ENCODE measurements at regions not wholly inside any gene's neighbourhood (a gene's known extent, or its start where the extent isn't known, plus 50 kb on each side); places are given as distances from the start of the nearest gene placed in this dataset.

DNA sequence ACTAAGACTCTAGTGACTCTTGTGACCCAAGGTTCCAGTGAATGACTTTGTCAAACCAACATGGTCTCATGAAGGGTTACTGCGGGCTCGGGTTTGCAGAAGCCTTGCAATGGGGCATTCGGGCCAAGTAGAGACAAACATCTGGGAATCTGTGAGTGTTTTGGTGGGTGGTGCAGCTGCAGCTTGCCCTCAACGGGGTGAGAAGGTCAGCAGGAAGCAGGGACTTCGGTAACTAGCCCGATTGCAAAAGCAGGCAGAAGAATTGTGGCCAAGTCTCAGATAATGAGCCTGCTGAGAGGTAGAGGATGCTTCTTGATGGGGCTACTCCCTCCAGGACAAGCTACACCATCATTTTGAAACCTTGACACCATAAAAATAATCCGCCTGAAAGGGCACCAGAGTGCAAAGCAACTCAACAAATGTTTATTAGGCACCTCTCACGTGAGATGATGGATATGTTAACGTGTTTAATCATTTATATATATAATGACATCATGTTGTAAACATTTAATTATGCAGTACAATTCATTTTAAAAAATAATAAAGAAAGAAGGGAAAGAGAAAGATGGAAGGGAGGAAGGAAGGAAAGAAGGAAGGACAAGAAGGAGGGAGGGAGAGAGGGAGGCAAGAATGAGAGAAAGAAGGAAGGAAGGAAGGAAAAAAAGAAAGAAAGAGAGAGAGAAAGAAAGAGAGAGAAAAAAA lies 263.9 kb upstream of the IGF1R start:
- BruUV-seq (replicated peaks) = no TSS peak
- POLR2A ChIA-PET = no interaction called here
- no peak for DNase-seq (ENCODE audit: unreplicated experiment)
- no peak overlapping the region for H3K27ac Mint-ChIP-seq (ENCODE audit: low read depth, unreplicated experiment)
- H3K36me3 Mint-ChIP-seq (ENCODE audit: insufficient read depth, unreplicated experiment) = no peaks in the 10 kb centered on the region
- intact Hi-C loops (cut with micrococcal nuclease) = no loop called here
- no peaks in the 10 kb centered on the region for H3K9me3 Mint-ChIP-seq (ENCODE audit: unreplicated experiment)
- H3K4me3 Mint-ChIP-seq (ENCODE audit: unreplicated experiment) = no peak overlapping the region
- TF ChIP-seq, protein P1, sequence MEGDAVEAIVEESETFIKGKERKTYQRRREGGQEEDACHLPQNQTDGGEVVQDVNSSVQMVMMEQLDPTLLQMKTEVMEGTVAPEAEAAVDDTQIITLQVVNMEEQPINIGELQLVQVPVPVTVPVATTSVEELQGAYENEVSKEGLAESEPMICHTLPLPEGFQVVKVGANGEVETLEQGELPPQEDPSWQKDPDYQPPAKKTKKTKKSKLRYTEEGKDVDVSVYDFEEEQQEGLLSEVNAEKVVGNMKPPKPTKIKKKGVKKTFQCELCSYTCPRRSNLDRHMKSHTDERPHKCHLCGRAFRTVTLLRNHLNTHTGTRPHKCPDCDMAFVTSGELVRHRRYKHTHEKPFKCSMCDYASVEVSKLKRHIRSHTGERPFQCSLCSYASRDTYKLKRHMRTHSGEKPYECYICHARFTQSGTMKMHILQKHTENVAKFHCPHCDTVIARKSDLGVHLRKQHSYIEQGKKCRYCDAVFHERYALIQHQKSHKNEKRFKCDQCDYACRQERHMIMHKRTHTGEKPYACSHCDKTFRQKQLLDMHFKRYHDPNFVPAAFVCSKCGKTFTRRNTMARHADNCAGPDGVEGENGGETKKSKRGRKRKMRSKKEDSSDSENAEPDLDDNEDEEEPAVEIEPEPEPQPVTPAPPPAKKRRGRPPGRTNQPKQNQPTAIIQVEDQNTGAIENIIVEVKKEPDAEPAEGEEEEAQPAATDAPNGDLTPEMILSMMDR (IDR thresholded peaks at IDR 0.05; ENCODE audit: unreplicated experiment) = no peak
- no peaks in the 10 kb centered on the region for H3K4me1 Mint-ChIP-seq (ENCODE audit: insufficient read depth, unreplicated experiment)
- peaks cover 12% of the 10 kb centered on the region for H3K27me3 Mint-ChIP-seq (ENCODE audit: insufficient read depth, unreplicated experiment)
- CTCF ChIA-PET = interaction anchor here (0.6 to 1.0 kb wide), 3 partner anchors 12 to 627 kb away, joined by 3 read pairs; no protein-coding TSS in a partner anchor

DNA sequence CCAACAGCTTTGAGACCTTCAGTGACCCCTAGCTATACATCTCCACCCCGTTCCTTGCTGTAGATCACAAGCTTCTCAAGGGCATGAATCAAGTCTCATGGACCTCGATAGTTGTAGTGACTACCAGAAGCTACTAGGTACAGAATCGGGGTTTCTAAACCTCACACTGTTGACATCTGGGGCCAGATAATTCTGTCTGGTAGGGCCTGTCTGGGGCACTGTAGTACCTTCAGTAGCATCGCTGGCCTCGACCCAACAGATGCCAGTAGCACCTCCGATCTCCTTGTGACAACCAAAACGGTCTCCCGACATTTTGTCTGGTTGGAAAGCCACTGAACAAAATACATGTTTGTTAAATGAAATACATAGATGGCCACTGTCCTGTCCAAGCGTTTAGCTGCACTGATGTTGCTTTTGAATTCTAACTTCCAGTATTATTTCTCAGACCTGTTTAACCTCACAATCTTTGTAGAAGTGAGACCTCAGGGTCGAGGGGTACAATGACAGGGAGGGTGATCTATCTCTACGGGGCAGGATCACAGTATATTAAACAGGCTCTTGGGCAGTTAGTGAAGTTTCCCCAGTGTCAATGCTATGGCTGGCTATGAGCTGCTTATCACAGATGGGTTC lies 262.5 kb upstream of the IGF1R start:
- CTCF ChIA-PET = interaction anchor here (0.8 kb wide), 1 partner anchor 34 kb away, joined by 4 read pairs; no protein-coding TSS in a partner anchor
- peaks cover 12% of the 10 kb centered on the region for H3K27me3 Mint-ChIP-seq (ENCODE audit: insufficient read depth, unreplicated experiment)
- DNase-seq (ENCODE audit: unreplicated experiment) = no peak
- H3K4me1 Mint-ChIP-seq (ENCODE audit: insufficient read depth, unreplicated experiment) = no peaks in the 10 kb centered on the region
- no peak overlapping the region for H3K27ac Mint-ChIP-seq (ENCODE audit: low read depth, unreplicated experiment)
- TF ChIP-seq, protein P1 (IDR thresholded peaks at IDR 0.05; ENCODE audit: unreplicated experiment) = no peak
- H3K4me3 Mint-ChIP-seq (ENCODE audit: unreplicated experiment) = no peak overlapping the region
- POLR2A ChIA-PET = no interaction called here
- no peaks in the 10 kb centered on the region for H3K9me3 Mint-ChIP-seq (ENCODE audit: unreplicated experiment)
- intact Hi-C loops (cut with micrococcal nuclease) = no loop called here
- no peaks in the 10 kb centered on the region for H3K36me3 Mint-ChIP-seq (ENCODE audit: insufficient read depth, unreplicated experiment)
- no TSS peak for BruUV-seq (replicated peaks)

DNA sequence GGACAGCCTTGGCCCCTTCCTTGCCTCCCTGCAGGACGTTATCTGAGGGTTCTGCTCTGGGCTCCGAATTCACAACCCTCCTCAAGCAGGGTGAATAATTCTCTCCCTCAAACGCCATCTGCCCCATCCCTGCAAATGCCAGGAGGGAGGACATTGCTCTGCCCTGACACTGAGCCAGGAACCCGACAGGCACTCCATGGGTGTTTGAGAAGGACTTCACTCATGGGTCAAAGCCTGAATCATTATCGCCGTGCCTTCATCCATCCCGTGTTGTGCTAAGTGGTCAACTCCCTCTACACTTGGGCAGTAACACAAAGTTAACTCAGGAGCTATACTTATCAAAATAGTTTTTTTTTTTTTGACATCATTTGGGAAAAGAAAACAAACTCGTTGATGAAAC lies 261.8 kb upstream of the IGF1R start:
- DNase-seq (ENCODE audit: unreplicated experiment) = no peak
- POLR2A ChIA-PET = interaction anchor here (0.6 kb wide), 1 partner anchor 1532 kb away, joined by 3 read pairs; no protein-coding TSS in a partner anchor
- Mint-ChIP-seq H3K9me3 (ENCODE audit: unreplicated experiment) (no peaks in the 10 kb centered on the region), H3K4me3 (ENCODE audit: unreplicated experiment) (no peak overlapping the region), H3K27ac (ENCODE audit: low read depth, unreplicated experiment) (no peak overlapping the region), H3K27me3 (ENCODE audit: insufficient read depth, unreplicated experiment) (peaks cover 12% of the 10 kb centered on the region), H3K4me1 (ENCODE audit: insufficient read depth, unreplicated experiment) (no peaks in the 10 kb centered on the region), H3K36me3 (ENCODE audit: insufficient read depth, unreplicated experiment) (no peaks in the 10 kb centered on the region)
- CTCF ChIA-PET = interaction anchor here (0.8 kb wide), 1 partner anchor 34 kb away, joined by 4 read pairs; no protein-coding TSS in a partner anchor
- TF ChIP-seq, protein P1 (IDR thresholded peaks at IDR 0.05; ENCODE audit: unreplicated experiment) = no peak
- BruUV-seq (replicated peaks) = no TSS peak
- intact Hi-C loops (cut with micrococcal nuclease) = no loop called here

DNA sequence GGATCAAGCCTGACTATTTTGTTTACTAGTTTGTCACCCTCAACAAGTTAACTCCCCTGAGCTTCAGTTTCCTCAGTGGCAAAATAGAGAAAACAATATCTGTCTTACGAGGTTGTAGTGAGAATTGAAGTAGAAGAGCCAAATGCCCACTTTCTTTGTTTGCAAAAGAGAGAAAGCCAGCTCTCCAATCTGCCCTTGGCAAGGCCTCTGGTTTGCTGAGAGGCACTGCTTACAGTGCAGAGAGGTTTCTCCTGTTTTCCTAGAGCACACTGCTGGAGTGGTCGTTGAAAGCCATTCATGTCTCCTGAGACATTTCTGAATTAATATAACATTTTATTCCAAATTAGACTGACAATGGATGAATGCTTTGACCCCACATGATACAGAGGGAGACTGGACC lies 260.5 kb upstream of the IGF1R start:
- no TSS peak for BruUV-seq (replicated peaks)
- TF ChIP-seq, protein P1 (IDR thresholded peaks at IDR 0.05; ENCODE audit: unreplicated experiment) = no peak
- intact Hi-C loops (cut with micrococcal nuclease) = no loop called here
- no peak overlapping the region for H3K27ac Mint-ChIP-seq (ENCODE audit: low read depth, unreplicated experiment)
- ChIA-PET CTCF (interaction anchor here (0.7 to 1.3 kb wide), 3 partner anchors 31 to 76 kb away, joined by 3 to 4 read pairs (median 3); no protein-coding TSS in a partner anchor), POLR2A (no interaction called here)
- DNase-seq (ENCODE audit: unreplicated experiment) = no peak
- peaks cover 12% of the 10 kb centered on the region for H3K27me3 Mint-ChIP-seq (ENCODE audit: insufficient read depth, unreplicated experiment)
- H3K4me3 Mint-ChIP-seq (ENCODE audit: unreplicated experiment) = no peak overlapping the region
- no peaks in the 10 kb centered on the region for H3K36me3 Mint-ChIP-seq (ENCODE audit: insufficient read depth, unreplicated experiment)
- no peaks in the 10 kb centered on the region for H3K9me3 Mint-ChIP-seq (ENCODE audit: unreplicated experiment)
- no peaks in the 10 kb centered on the region for H3K4me1 Mint-ChIP-seq (ENCODE audit: insufficient read depth, unreplicated experiment)
